HG02938 (cell line): ENCODE measurements at regions not wholly inside any gene's neighbourhood (a gene's known extent, or its start where the extent isn't known, plus 50 kb on each side); places are given as distances from the start of the nearest gene placed in this dataset.
"Not testable (repeated sequence)": the region's sequence is repeated elsewhere in the genome, so short reads cannot be mapped to it uniquely, and the experiment has no call there.

ENCODE experiments used
- ATAC-seq: cut with Tn5 transposase; IDR thresholded peaks from one replicate; pipeline ENCODE4 v1.9.1; 2021; ENCODE audit warnings: mild to moderate bottlenecking, moderate library complexity; ENCODE audit not compliant: unreplicated experiment

DNA sequence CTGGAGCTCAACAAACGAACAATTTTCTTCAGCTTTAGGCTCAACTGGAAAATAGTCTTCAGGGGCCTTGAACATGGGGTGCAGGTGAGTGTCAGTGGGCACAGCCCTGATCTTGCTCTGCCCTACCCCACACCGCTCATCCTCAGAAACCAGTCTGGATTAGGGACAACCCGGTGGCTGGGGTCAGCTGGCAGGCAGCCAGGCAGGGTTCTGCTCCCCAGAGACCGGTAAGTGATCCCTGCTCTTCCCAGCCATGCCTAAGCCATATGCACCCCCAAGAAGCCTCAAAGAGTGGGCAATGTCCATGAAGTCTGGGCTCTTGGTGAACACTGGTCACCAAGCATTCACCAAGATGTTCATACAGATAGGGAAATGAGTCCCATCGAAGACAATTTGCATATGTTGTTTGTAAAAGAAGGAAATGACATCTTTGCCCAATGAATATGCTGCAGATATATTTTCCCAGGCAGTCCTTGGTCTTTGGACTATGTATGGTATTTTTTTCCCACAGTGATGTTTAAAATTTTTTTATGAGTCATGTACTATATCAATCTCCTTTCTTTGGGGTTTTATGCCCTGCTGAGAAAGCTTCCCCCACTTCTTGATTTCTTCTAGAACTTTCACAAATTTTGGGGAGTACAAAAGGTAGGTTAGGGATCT, 63.9 kb upstream of the VASH1 start:
- no peak for ATAC-seq

DNA sequence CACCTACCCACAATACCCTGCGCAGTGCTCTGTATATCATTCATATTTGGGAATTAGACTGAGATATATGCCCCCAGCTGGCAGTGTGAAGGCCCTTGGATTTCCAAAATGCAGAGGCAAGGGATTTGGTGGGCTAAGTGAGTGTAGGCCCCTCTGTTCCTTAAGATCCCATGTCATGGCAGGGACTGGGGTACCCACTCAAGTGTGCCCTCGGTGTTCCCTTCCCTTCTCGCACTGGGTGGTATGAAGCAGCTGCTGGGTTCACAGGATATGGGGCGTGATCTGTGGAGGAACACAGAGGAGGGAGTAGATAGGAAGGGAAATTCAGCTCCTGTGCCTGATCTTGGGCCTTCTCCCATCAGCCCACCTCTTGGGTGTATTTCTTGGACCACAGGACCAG, 63.1 kb upstream of the VASH1 start:
- ATAC-seq, result no peak

DNA sequence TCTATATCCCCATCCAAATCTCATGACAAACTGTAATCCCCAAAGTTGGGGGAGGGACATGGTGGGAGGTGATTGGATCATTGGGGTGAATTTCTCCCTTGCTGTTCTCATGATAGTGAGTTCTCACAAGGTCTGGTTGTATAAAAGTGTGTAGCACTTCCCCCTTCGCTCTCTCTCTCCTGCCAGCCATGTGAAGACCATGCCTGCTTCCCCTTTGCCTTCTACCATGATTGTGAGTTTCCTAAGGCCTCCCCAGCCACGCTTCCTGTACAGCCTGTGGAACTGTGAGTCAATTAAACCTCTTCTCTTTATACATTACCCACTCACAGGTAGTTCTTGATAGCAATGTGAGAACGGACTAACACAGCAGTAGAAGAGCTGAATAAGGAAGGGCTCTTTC, 62.6 kb upstream of the VASH1 start:
- ATAC-seq, result no peak

DNA sequence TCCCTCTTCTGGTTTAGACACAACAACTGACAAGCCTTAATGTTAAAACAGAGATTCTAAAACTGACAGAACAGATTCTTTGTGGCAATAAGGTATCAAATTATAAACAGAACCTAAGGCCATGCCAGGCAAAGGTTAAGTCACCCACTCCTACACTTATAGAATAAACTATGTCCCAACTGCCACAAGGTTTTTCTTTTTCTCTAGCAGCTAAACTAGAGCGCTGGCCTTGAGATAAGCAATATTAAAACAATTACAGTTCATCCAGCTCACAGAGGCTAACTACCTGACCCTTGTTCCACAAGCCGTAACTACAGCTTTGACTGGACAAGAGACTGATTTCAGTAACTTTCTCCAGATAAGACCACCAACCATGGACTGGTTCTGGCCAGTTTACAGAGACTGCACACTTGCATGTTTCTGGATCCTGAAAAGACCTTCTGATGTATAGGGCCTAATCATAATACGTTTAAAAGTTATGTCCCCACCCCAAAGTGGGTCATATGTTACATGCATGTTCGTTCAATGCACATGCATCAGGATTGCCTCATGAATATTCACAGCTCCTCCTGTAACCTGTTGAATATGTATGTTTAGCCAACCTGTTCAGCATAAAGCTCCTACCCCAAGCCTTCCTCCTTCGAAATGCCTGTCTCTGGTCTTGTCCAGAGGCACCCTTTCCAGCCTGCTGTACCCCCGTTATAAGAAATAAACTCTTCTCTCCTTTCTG, 61.9 kb upstream of the VASH1 start:
- ATAC-seq, result no peak

DNA sequence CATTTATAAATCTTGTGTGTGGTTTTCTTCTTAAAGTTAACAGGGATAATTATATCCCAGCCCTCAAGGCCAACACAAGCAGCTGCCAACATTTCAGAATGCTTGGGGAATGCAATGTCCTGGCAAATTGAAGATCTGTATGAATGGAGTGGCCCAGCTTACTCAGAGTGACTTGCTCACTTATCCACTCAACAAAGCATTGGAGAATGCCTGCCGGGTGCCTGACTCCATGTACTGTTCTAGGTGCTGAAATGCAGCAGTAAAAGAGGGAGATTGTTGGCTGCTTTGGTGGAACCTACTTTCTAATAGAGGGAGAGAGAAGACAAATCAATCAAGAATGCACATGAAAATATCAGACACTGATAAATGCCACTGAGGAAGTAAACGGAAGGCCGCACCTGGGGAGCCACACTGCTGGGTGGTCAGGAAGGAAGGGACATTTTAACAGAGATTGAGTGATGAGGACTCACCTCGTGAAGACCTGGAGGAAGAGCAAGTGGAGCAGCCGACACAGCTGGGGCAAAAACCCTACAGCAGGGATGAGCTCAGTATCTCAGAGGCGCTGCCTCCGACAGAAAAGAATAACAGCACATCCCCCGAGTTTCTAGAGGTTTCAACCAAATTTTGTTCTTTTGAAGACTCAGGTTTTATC, 61.2 kb upstream of the VASH1 start:
- ATAC-seq, result no peak

DNA sequence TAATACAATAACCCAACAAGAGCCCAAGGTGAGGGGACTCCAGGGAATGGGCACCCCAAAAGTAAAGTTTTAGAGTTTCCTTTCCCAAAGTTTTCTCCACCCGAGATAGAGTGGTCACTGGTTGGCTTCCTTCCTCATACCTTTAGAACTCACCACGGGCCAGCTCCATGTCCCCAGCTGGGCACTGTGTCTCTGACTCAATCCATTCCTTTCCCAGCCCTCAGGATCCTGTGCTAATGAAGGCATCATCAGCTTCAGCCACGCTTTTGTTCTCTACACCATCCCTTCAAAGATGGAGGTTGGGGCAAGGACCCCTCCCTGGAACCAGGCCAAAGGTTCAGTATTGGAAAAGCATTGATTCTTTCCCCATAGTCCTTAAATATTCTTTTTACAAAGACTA, 59.8 kb upstream of the VASH1 start:
- no peak for ATAC-seq

DNA sequence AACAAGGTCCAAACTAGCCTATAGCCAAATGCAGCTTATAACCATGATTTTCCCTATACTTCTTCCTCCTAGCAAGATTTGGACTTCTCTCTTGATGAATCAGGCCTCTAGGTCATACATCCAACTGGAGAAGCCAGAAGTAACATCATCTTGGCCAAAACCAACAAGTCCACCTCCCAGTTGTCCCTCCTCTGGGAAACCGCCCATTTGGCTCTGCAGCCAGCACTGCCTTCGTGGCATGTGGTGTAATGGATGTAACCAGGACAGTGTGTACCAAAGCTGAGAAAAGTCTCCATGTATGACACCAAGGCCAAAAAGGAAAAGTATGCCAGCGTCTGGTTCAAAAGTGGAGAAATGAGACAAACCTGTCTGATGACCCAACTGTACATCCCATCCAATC, 59.3 kb upstream of the VASH1 start:
- no peak for ATAC-seq

DNA sequence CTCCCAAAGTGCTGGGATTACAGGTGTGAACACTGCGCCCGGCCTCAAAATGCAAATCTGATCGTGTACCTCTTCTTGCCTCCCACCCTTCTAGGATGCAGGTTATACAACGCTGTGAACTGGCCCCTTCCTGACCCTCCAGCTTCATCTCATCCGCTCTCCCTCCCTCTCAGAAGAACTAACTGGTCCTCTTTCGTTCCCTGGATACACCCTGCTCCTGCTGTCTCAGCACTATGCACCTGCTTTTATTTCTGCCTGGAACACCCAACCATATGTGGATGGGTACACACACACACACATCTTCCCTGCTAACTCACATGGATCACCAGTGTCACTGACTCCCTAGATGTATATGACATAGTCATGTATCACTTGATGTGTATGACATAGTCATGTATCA, 56.1 kb upstream of the VASH1 start:
- no peak for ATAC-seq

DNA sequence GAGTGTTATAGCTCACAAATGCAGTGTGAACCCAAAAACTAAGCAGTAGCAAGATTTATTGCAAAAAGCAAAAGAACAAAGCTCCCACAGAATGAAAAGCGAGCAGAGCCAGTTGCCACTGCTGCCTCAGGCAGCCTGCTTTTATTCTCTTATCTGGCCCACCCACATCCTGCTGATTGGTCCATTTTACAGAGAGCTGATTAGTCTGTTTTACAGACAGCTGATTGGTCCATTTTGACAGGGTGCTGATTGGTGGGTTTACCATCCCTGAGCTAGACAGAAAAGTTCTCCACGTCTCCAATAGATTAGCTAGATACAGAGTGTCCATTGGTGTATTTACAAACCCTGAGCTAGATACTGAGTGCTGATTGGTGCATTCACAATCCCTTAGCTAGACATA, 55.1 kb upstream of the VASH1 start:
- not testable (repeated sequence) for ATAC-seq

DNA sequence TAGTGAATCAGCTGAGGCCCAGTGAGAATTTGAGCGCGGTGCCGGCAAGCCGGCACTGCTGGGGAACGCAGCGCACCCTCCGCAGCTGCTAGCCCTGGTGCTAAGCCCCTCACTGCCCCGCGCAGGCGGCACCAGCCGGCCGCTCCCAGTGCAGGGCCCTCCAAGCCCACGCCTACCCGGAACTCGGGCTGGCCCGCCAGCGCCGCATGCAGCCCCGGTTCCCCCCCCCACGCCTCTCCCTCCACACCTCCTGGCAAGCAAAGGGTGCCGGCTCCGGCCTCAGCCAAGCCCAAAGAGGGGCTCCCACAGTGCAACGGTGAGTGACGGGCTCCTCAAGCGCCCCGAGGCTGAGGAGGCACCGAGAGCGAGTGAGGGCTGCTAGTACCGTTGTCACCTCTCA, 54.5 kb upstream of the VASH1 start:
- no peak for ATAC-seq

DNA sequence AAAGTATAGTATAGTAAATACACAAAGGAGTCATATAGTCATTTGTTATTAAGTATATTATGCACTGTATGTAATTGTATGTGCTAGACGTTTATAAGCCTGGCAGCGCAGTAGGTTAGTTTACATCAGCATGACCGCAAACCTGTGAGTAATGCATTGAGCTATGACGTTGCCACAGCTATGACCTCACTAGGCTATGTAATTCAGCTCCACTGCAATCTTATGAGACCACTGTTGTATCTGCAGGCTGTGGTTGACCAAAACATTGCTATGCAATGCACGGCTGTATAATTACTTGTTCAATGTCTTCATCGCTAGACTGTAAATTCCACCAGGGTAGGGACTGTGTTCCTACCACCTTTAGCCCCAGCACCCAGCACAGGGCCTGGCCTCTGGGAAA, 53.2 kb upstream of the VASH1 start:
- no peak for ATAC-seq

DNA sequence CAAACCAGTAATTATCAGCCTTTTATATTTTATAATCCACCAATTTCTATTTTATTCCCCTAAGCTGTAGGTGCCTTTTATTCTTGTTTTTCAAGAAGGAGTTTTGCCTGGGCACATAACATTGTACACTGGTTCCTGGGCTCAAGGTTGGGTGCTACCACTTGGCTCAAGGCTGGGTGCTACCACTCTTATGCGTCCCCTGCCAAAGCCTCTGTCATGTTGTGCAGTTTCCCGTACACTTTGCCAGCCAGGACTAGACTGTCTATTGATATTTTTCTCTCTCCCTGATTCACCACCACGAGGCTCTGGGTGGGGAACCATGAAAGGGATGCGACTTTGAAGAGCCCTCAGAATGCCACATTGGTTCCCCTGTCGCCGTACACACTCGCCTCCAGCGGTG, 52.5 kb upstream of the VASH1 start:
- no peak for ATAC-seq

DNA sequence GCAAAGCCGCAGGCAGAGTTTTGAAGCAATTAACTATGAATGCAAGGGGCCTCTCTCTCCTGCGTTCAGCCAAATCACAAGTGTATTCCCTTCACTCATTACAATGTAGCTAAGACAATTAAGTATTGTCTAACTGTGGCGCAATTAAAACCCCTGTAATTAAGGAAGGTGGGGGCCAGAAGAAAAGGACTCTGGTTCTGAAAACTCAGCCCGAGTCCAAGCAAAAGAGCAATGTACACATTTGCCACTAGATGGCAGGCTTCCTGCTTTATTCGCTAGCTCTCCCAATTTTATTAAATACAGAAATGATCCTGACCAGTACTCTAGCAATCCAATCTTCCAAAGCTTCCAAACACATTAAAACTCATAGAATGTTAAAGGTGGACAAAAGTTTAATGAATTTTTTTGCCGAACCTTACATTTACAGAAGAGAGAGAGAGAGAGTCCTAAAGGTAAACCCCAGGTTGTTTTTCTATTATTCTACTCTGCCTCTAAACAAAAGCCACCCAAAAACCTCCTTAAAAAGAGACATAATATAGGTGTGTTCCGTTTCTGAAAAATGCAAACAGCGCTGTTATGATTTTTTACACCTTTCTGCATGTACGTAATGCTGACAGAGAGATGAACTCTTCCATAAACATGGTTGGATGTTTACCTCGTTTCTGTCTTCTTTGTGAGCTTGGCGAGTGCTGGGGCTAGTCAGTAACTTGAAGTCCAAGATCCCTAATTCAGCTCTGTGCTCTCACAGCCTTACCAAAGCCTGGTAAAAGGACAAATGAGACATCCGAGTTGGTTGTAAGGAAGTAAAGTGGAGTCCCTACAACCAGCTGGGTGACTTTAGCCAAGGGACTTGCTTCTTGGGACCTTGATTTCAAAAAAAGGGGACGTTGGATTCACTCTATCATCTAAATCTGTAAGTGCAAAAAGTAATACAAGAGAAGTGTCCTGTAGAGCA, 50.9 kb upstream of the VASH1 start:
- ATAC-seq, result no peak
